ENCODE measurements at regions not wholly inside any gene's neighbourhood (a gene's known extent, or its start where the extent isn't known, plus 50 kb on each side); places are given as distances from the start of the nearest gene placed in this dataset.

- no peak for TF ChIP-seq SP1 (IDR thresholded peaks at IDR 0.05)
- TF ChIP-seq SUZ12 (IDR thresholded peaks at IDR 0.05) = no peak
- TF ChIP-seq LEF1 (IDR thresholded peaks at IDR 0.05; ENCODE audit: borderline replicate concordance) = no peak
These were observed 167.9 kb upstream of the KIAA1217 start for GRCh38 chr10:24041034-24041433.

All from HEK293T (cell line).